Keratinocyte (primary cell): ENCODE measurements at regions not wholly inside any gene's neighbourhood (a gene's known extent, or its start where the extent isn't known, plus 50 kb on each side); places are given as distances from the start of the nearest gene placed in this dataset.

Source experiments
- DNase-seq: peaks from one replicate; pipeline ENCODE4 v3.0.0-alpha.2; 2011; ENCODE audit warnings: low read depth, missing footprints, low spot score
- FAIRE-seq: peaks from 2 replicates; lab custom pipeline; 2011; peaks lifted over from hg19 to GRCh38; lab: Jason Lieb, UNC
- H2AFZ ChIP-seq: 2 replicates; pipeline ENCODE4 v1.6.0; 2012; ENCODE audit warnings: low read length, control low read depth, inconsistent platforms; ENCODE audit not compliant: control insufficient read depth
- H3K27ac ChIP-seq: 2 replicates; pipeline ENCODE4 v1.5.1; 2011; ENCODE audit warnings: low read length; ENCODE audit not compliant: control insufficient read depth, insufficient read depth
- H3K27me3 ChIP-seq: 3 replicates; pipeline ENCODE4 v1.6.0; 2011; ENCODE audit warnings: low read length; ENCODE audit not compliant: control insufficient read depth, insufficient read depth; ENCODE audit errors: extremely low read depth
- H3K36me3 ChIP-seq, 2 experiments: 2 replicates in 1 of 2; 3 replicates in 1 of 2; pipeline ENCODE4 v1.5.1; 2011; ENCODE audit warnings: low read length in 2 of 2, mild to moderate bottlenecking in 1 of 2; ENCODE audit not compliant: control insufficient read depth in 2 of 2, insufficient read depth in 2 of 2; ENCODE audit errors: extremely low read depth in 1 of 2
- H3K4me1 ChIP-seq: 3 replicates; pipeline ENCODE4 v1.5.1; 2011; ENCODE audit warnings: low read length; ENCODE audit not compliant: control insufficient read depth, insufficient read depth; ENCODE audit errors: extremely low read depth
- H3K4me2 ChIP-seq: 3 replicates; pipeline ENCODE4 v1.6.0; 2011; ENCODE audit warnings: low read depth, low read length; ENCODE audit not compliant: control insufficient read depth, insufficient read depth; ENCODE audit errors: extremely low read depth
- H3K4me3 ChIP-seq, 3 experiments: fragments of 200-600 bp in 1 of 3; sonication (generic) in 1 of 3; 2 replicates in 2 of 3; 3 replicates in 1 of 3; pipeline ENCODE4 v1.5.1; 2011 to 2016; ENCODE audit warnings: low read length in 3 of 3, mild to moderate bottlenecking in 3 of 3, control low read depth in 2 of 3, inconsistent platforms in 1 of 3, low read depth in 1 of 3, mixed read lengths in 1 of 3, mixed run types in 1 of 3, moderate library complexity in 1 of 3; ENCODE audit not compliant: control insufficient read depth in 2 of 3, insufficient read depth in 2 of 3; ENCODE audit errors: extremely low read depth in 1 of 3
- H3K79me2 ChIP-seq: 2 replicates; pipeline ENCODE4 v1.6.0; 2012; ENCODE audit warnings: low read length; ENCODE audit not compliant: control insufficient read depth, insufficient read depth
- H3K9ac ChIP-seq: 3 replicates; pipeline ENCODE4 v1.6.0; 2011; ENCODE audit warnings: low read length; ENCODE audit not compliant: control insufficient read depth, insufficient read depth; ENCODE audit errors: extremely low read depth
- H3K9me1 ChIP-seq: 3 replicates; pipeline ENCODE4 v1.6.0; 2011; ENCODE audit warnings: low read length; ENCODE audit not compliant: control insufficient read depth, insufficient read depth; ENCODE audit errors: extremely low read depth
- H3K9me3 ChIP-seq: 2 replicates; pipeline ENCODE4 v1.5.1; 2012; ENCODE audit warnings: low read depth, low read length; ENCODE audit not compliant: control insufficient read depth
- H4K20me1 ChIP-seq: 3 replicates; pipeline ENCODE4 v1.6.0; 2011; ENCODE audit warnings: low read length; ENCODE audit not compliant: control insufficient read depth, insufficient read depth; ENCODE audit errors: extremely low read depth
- EZH2 ChIP-seq: IDR thresholded peaks from one replicate; pipeline ENCODE4 v1.6.1; 2012; ENCODE audit warnings: inconsistent platforms, mild to moderate bottlenecking, low read length, moderate library complexity
- dilution Hi-C: fragments of 300-500 bp; cut with MboI; formaldehyde crosslinking; loops from one replicate; pipeline ENCODE4 v1.7.0; 2020; ENCODE audit warnings: low sequenced_read_pairs; ENCODE audit not compliant: extremely low pct_ligation_motif_present
- TF ChIP-seq, protein P1 (sequence below), 3 experiments: IDR thresholded peaks in 1 of 3; conservative IDR thresholded peaks in 1 of 3; optimal IDR thresholded peaks in 1 of 3; 2 replicates in 2 of 3; 3 replicates in 1 of 3; pipeline versions ENCODE3 to v1.5.1; 2011; ENCODE audit warnings: low read length in 3 of 3, mild to moderate bottlenecking in 3 of 3, moderate library complexity in 2 of 3, control low read depth in 1 of 3, inconsistent platforms in 1 of 3; ENCODE audit not compliant: insufficient read depth in 2 of 3; ENCODE audit errors: extremely low read depth in 1 of 3

DNA sequence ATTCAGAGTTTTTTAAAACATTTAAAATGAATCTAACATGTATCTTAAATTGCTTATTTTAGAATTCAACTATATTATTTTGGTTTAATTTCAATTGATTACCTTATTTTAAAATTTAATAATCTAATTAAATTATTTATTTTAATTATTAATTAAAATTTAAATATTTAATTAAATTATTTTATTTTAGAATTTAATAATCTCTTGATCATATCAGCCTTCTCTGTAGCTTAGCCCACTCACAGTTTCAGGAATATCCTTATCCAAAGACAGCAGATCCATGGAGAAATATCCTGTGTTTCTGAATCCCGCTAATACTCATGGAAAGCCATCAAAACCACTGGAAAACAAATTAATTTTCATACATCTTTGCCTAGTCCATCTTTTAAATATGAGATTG, 1669.2 kb downstream of the PCDH9 start:
- dilution Hi-C loops, result no loop called here
- no peaks in the 10 kb centered on the region for H3K9me1 ChIP-seq

DNA sequence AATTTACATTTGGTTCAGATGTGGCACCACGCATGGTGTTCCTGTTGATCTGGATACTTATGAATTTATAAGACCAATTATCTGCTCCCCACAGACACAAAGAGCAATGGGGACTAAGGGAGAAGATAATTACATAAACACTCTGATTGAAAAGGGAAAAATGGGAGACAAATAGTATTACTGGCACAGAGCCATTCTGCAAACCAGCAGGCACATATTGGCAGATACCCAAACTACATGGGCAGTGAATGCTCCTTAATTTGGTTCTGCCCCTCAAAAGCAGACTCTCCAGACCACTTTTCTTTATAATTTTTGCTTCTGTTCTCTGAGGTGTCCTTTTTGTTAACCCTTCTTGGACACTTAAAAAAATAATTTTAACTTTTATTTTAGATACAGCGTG, 1674.2 kb downstream of the PCDH9 start:
- H3K36me3 ChIP-seq, result no peaks in the 10 kb centered on the region
- H4K20me1 ChIP-seq, result no peaks in the 10 kb centered on the region
- dilution Hi-C loops, result no loop called here
- no peaks in the 10 kb centered on the region for H3K9me3 ChIP-seq
- H3K9ac ChIP-seq, result no peak overlapping the region
- H3K79me2 ChIP-seq, result no peaks in the 10 kb centered on the region
- no peaks in the 10 kb centered on the region for H3K27me3 ChIP-seq
- no peaks in the 10 kb centered on the region for H3K9me1 ChIP-seq
- FAIRE-seq, result no peak
- H3K27ac ChIP-seq, result no peak overlapping the region
- no peaks in the 10 kb centered on the region for H3K4me1 ChIP-seq
- no peak overlapping the region for H2AFZ ChIP-seq
- no peak for DNase-seq
- TF ChIP-seq, protein P1, sequence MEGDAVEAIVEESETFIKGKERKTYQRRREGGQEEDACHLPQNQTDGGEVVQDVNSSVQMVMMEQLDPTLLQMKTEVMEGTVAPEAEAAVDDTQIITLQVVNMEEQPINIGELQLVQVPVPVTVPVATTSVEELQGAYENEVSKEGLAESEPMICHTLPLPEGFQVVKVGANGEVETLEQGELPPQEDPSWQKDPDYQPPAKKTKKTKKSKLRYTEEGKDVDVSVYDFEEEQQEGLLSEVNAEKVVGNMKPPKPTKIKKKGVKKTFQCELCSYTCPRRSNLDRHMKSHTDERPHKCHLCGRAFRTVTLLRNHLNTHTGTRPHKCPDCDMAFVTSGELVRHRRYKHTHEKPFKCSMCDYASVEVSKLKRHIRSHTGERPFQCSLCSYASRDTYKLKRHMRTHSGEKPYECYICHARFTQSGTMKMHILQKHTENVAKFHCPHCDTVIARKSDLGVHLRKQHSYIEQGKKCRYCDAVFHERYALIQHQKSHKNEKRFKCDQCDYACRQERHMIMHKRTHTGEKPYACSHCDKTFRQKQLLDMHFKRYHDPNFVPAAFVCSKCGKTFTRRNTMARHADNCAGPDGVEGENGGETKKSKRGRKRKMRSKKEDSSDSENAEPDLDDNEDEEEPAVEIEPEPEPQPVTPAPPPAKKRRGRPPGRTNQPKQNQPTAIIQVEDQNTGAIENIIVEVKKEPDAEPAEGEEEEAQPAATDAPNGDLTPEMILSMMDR (optimal IDR thresholded peaks at IDR 0.05 in 1 of 3, IDR thresholded peaks at IDR 0.05 in 1 of 3, conservative IDR thresholded peaks at IDR 0.05 in 1 of 3; ENCODE audit: extremely low read depth in 1 of 3, insufficient read depth in 2 of 3, low read length in 3 of 3), result no peak
- TF ChIP-seq EZH2, result no peak
- H3K4me3 ChIP-seq, result no peak overlapping the region
- H3K4me2 ChIP-seq, result no peak overlapping the region

More for the DNA sequence above, 1669.2 kb downstream of the PCDH9 start:
- no peaks in the 10 kb centered on the region for H3K36me3 ChIP-seq
- H4K20me1 ChIP-seq, result no peaks in the 10 kb centered on the region
- H3K9ac ChIP-seq, result no peak overlapping the region
- no peak overlapping the region for H3K27ac ChIP-seq
- H3K27me3 ChIP-seq, result no peaks in the 10 kb centered on the region
- H3K79me2 ChIP-seq, result no peaks in the 10 kb centered on the region
- H3K4me3 ChIP-seq, result no peak overlapping the region
- FAIRE-seq (no peak), DNase-seq (no peak)
- H3K9me3 ChIP-seq, result no peaks in the 10 kb centered on the region
- TF ChIP-seq, protein P1 (optimal IDR thresholded peaks at IDR 0.05 in 1 of 3, IDR thresholded peaks at IDR 0.05 in 1 of 3, conservative IDR thresholded peaks at IDR 0.05 in 1 of 3; ENCODE audit: extremely low read depth in 1 of 3, insufficient read depth in 2 of 3, low read length in 3 of 3), result no peak
- TF ChIP-seq EZH2, result no peak
- no peak overlapping the region for H2AFZ ChIP-seq
- H3K4me1 ChIP-seq, result no peaks in the 10 kb centered on the region
- no peak overlapping the region for H3K4me2 ChIP-seq
